Astrocyte of the spinal cord (primary cell): ENCODE measurements at regions not wholly inside any gene's neighbourhood (a gene's known extent, or its start where the extent isn't known, plus 50 kb on each side); places are given as distances from the start of the nearest gene placed in this dataset.

Source experiments
- DNase-seq: peaks from one replicate; pipeline ENCODE4 v3.0.0; 2011; ENCODE audit warnings: low read depth, low spot score
- H3K4me3 ChIP-seq: 2 replicates; pipeline ENCODE4 v1.5.1; 2011; ENCODE audit warnings: low read depth, mild to moderate bottlenecking, low read length, moderate library complexity
- in situ Hi-C: cut with HindIII; loops from 2 replicates; pipeline ENCODE4 v1.10.0; 2017; ENCODE audit warnings: low sequenced_read_pairs
- TF ChIP-seq, protein P1 (sequence below): IDR thresholded peaks from 2 replicates; pipeline ENCODE4 v1.5.1; 2012; ENCODE audit warnings: low read depth, mild to moderate bottlenecking, low read length, inconsistent platforms

DNA sequence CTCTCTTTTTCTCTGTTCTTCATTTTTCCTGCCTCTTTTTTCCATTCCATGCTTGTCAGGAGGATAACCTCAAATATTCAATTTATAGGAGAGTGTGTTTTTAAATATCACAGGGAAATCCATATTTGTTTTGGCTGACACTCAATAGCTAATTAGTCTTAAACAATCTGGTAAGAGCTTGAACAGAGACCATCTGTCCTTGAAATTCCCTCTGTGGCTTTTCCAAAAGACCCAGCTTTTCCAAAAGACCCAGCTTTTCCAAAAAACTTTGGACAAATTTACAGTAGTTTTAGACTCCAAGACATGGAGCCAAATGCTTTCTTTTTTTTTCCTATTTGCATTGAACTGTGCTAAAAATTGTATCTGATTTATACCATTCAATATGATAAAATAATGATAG, 127.4 kb upstream of the FAM83B start:
- DNase-seq = no peak
- H3K4me3 ChIP-seq = no peak overlapping the region
- in situ Hi-C loops = no loop called here
- TF ChIP-seq, protein P1, sequence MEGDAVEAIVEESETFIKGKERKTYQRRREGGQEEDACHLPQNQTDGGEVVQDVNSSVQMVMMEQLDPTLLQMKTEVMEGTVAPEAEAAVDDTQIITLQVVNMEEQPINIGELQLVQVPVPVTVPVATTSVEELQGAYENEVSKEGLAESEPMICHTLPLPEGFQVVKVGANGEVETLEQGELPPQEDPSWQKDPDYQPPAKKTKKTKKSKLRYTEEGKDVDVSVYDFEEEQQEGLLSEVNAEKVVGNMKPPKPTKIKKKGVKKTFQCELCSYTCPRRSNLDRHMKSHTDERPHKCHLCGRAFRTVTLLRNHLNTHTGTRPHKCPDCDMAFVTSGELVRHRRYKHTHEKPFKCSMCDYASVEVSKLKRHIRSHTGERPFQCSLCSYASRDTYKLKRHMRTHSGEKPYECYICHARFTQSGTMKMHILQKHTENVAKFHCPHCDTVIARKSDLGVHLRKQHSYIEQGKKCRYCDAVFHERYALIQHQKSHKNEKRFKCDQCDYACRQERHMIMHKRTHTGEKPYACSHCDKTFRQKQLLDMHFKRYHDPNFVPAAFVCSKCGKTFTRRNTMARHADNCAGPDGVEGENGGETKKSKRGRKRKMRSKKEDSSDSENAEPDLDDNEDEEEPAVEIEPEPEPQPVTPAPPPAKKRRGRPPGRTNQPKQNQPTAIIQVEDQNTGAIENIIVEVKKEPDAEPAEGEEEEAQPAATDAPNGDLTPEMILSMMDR = no peak

DNA sequence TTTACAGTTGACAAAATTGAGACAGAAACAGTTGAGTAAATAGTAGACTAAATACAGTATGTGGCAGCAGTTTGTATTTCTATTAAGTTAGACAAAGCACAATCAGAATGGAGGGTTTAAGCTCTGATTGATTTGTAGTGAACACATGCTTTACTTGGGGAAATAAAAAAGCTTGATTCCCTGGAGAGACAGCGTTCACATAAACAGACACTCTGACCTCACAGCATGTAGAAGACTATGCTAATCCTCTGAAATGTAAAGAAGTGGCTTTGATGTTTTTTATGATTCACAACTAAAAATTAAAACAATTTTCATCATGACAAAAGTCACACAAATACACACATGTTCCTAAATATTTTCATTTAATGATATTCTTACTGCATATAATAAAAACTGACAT, 126.9 kb upstream of the FAM83B start:
- in situ Hi-C loops = no loop called here
- TF ChIP-seq, protein P1 = no peak
- H3K4me3 ChIP-seq = no peak overlapping the region
- no peak for DNase-seq

DNA sequence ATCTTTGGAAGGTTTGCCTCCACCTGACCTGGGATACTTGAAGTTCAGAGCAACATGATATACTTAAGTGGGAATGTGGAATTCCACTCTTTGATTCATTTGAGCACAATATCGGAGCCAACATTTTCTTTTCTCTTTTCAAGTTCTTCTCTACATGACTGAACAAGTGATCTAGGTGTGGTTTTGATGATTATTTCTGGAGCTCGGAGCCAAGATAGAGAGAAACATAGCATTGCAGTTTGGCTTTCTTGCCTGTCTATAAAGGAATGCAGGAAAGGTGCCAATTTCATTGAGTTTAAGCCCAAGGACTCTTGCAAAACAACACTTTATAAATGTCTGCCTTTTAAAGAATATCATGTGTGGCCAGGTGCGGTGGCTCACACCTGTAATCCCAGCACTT, 124.2 kb upstream of the FAM83B start:
- peak; percentile 9 for DNase-seq
- TF ChIP-seq, protein P1 = no peak
- in situ Hi-C loops = no loop called here
- no peak overlapping the region for H3K4me3 ChIP-seq

DNA sequence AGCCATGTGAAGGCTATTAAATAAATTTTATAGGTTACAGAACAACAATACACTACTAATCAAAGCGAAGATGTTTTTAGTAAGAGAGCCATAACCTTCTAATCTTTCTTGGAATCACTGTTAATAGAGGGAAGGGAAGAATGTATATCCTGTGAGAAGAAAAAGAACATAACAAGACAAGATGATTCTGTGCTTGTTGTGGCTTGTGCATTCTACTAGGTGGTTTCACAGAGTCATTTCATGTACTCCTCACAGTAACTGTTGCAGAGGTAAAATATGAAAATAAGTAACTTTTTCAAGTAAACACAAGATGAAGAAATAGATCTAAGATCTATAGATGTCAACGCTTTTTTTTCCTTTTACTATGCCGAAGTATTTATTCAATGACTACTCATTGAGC, 116.9 kb upstream of the FAM83B start:
- in situ Hi-C loops = no loop called here
- TF ChIP-seq, protein P1 = no peak
- no peak for DNase-seq

DNA sequence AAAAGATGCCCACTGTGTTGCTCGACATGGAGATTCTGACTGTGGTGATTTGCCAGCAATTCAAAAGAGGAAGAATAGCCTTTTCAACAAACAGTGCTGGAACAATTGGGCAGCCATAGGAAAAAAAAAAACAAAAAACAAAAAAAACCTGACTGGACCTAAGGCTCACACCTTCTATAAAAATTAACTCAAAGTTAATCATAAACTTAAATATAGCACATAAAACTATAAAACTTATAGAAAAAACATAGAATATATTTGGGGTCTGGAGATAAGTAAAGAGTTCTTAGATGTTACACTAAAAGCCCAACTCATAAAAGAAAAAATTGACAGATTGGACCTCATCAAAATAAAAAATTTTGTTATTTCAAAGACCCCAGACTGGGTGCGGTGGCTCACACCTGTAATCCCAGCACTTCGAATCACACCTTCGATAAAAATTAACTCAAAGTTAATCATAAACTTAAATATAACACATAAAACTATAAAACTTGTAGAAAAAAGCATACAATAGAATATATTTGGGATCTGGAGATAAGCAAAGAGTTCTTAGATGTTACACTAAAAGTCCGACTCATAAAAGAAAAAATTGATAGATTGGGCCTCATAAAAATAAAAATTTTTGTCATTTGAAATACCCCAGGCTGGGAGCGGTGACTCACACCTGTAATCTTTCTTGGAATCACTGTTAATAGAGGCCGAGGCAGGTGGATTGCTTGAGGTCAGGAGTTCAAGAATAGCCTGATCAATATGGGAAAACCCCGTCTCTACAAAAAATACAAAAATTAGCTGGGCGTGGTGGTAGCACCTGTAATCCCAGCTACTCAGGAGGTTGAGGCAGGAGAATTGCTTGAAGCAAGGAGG, 115.6 kb upstream of the FAM83B start:
- in situ Hi-C loops = no loop called here
- no peak for DNase-seq
- TF ChIP-seq, protein P1 = no peak
- no peak overlapping the region for H3K4me3 ChIP-seq

More for the DNA sequence above, 116.9 kb upstream of the FAM83B start:
- no peak overlapping the region for H3K4me3 ChIP-seq

DNA sequence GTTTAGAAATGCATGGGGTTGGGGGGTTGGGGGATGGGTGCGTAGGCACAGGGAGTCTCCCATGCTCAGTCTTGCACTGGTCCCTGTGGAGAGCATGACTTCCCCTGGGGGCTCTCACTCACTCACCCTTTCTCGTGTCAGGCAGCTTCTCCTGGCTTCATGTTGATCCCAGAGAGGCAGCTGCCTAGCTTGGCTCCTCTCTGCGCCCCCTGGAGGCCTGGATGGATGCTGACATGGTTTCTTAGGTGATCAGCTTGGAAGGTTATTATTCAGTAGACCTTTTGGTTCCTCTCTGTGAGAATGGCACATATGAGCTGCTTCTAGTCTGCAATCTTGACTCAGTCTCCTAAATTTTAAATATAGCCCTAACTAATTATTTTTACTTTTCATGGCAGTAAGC, 109.3 kb upstream of the FAM83B start:
- TF ChIP-seq, protein P1 = peak; percentile 18
- no peak overlapping the region for H3K4me3 ChIP-seq
- no peak for DNase-seq
- in situ Hi-C loops = no loop called here
